ENCODE measurements at regions not wholly inside any gene's neighbourhood (a gene's known extent, or its start where the extent isn't known, plus 50 kb on each side); places are given as distances from the start of the nearest gene placed in this dataset.

DNA sequence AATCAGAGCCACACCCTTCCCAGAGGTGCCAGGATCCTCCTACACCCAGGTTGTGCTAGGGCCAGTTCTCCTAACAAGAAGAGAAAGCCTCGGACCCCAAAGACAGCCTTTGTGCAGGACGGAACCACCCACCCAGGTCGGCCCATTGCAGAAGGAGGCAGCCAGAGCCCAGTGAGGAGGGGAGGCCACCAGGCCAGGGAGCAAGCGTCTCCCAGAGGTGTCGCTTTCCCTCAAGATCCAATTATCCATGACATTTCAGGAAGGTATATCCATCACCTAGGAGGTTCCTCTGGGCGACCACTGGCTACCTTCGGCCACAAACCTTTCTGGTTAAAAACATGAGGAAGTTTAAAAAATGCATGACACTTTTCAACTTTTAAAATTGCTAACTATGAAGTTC lies 87.4 kb upstream of the THBS2 start:
- DNase-seq (ENCODE audit: low read depth in 2 of 3, low spot score in 2 of 3) = no peak

DNA sequence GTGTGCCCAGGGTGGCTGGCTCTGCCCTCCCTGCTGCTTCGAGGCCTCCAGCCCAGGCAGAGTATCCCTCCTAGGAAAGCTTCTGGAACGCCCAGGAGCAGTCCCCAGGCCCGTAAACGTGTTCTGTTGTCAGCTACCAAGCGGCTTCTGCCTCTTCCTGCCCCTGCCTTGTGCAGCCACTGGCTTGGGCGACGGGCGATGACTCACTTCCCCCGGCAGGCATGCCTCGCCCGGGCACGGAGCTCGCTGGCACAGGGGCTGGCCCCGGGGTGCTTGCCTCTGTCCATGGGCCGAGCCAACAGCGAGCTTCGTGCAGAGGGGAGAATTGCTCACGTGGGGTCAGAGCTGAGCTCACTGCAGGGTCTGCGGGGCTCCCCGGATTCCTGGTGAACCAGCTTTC lies 86.7 kb upstream of the THBS2 start:
- no peak for DNase-seq (ENCODE audit: low read depth in 2 of 3, low spot score in 2 of 3)

- no peak for DNase-seq (ENCODE audit: low read depth in 2 of 3, low spot score in 2 of 3)
Observed at GRCh38 chr6:169339731-169340309, 86.2 kb upstream of the THBS2 start.

- DNase-seq (ENCODE audit: low read depth in 2 of 3, low spot score in 2 of 3) = no peak
Observed at GRCh38 chr6:169339025-169339424, 85.4 kb upstream of the THBS2 start.

GRCh38 chr6:169337886-169338445 lies 84.3 kb upstream of the THBS2 start:
- DNase-seq (ENCODE audit: low read depth in 2 of 3, low spot score in 2 of 3) = no peak

GRCh38 chr6:169335301-169335700 lies 81.7 kb upstream of the THBS2 start:
- DNase-seq (ENCODE audit: low read depth in 2 of 3, low spot score in 2 of 3) = no peak

DNA sequence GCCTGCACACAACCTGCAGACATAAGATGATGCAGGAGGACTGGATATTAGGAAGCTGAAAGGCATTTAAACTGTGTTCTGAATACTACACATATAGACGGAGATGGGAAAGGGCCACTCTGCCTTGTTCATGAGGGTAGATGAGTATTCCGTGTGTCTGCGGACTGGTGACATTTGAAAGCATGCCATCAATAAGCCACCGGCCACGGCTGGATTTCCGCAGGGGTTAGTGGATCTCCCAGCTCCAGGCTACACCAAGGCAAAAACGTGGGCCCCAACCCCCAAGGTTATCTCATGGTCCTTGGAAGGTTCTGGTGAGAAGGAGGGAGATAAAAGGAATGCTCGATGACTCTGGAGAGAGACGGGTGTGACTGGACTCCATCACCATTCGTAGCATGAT lies 78.6 kb upstream of the THBS2 start:
- no peak for DNase-seq (ENCODE audit: low read depth in 2 of 3, low spot score in 2 of 3)

DNA sequence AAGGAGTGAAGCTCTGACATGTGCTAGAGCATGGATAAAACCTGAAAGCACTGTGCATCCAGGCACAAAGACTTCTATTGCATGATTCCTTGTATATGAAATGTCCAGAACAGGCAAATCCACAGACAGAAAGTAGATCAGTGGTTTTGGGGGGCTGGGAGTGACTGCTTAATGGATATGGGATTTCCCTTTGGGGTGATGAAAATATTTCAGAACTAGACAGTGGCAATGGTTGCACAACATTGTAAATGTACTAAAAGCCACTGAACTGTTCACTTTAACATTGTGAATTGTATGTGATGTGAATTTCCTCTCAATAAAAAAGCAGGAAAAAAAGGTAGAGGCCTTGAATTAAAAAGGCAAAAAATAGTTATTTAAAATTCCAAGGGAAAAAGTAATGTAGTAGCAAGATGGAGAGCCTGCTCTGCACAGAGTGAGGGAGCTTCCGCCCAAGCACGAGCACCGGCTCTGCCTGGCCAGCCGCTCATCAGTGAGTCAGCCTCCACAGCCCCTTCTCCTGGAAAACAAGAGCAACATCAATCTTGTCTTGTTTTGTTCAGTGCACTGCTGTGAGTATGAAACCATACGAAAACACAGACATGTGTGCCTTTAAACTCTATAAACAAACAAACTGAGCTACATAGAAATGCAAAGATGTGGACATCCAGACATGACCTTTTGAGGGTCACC lies 74.6 kb upstream of the THBS2 start:
- no peak for DNase-seq (ENCODE audit: low read depth in 2 of 3, low spot score in 2 of 3)

GRCh38 chr6:169326067-169326799 lies 72.6 kb upstream of the THBS2 start:
- DNase-seq (ENCODE audit: low read depth in 2 of 3, low spot score in 2 of 3) = peak in 1 of 3 donors; percentile 1

- DNase-seq (ENCODE audit: low read depth in 2 of 3, low spot score in 2 of 3) = no peak
Observed at GRCh38 chr6:169324656-169325459, 71.2 kb upstream of the THBS2 start.

DNA sequence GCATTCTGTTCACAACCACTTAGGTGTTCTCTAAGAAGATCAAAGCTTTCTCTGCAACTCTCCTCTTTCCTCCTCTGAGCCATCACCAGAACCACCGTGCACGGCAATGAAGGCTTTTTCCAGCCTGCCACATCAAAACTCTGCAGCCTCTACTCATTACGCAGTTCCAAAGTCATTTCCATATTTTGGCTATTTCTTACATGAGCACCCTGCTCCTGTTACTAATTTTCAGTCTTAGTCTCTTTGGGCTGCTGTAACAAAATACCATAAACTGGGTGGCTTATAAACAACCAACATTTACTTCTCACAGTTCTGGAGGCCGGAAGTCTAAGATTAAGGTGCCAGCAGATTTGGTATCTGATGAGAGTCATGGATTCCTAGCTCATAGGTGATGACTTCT lies 70.4 kb upstream of the THBS2 start:
- no peak for DNase-seq (ENCODE audit: low read depth in 2 of 3, low spot score in 2 of 3)

DNA sequence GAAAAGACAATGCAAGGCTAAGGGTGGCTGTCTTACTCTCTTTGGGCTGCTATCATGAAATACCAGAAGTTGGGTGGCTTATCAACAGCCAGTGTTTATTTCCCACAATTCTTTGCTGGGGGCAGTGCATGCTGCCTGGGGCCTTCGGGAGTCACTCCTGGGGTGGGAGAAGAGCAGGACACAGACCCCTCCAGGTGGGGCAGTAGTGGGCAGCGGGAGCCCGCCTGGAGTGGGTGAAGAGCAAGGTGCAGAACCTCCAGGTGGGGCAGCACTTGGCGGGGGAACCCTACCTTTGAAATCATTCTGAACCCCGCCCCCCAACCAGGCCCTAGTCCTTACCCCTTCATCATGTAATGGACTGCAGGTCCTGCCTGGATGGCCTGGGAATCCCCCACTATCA lies 69.6 kb upstream of the THBS2 start:
- DNase-seq (ENCODE audit: low read depth in 2 of 3, low spot score in 2 of 3) = no peak

GRCh38 chr6:169321546-169321945 lies 67.9 kb upstream of the THBS2 start:
- DNase-seq (ENCODE audit: low read depth in 2 of 3, low spot score in 2 of 3) = no peak

- no peak for DNase-seq (ENCODE audit: low read depth in 2 of 3, low spot score in 2 of 3)
Observed at GRCh38 chr6:169320013-169320412, 66.4 kb upstream of the THBS2 start.

DNA sequence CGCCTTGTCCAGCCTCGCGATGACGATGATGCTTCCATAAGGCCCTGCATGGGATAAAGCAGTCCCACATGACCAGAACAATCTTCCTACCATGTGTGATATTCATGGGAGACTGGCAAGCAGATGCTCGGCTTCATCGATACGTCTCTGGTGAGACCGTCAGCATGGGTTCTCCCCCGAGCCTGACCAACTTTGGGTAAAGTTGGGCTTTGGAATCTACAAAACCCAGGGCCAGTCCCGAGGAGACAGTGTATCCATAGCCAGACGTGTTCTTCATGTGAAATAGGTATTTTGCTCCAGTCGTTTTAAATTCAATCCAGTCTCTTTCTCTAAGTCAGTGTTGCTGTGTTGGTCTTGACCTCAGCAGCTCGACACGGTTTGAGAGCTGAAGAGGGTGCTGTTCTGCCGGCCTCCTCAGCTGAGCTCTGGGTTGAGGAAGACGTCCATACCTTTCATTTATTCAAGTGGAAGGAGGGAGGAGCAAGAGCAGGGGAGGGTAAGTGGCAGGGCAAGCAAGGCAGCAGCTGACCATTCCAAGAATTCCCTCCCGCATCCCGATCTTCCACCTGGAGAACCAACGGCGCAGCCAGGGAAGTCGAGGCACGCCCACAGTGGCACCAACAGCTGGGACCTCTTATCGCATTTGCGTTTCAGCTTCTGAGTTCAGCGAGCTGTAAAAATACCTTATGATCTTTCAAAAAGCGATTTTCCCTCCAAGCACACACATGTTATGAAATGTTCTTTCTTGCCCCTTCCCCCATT lies 64.0 kb upstream of the THBS2 start:
- DNase-seq (ENCODE audit: low read depth in 2 of 3, low spot score in 2 of 3) = no peak

- no peak for DNase-seq (ENCODE audit: low read depth in 2 of 3, low spot score in 2 of 3)
Observed at GRCh38 chr6:169316651-169317050, 63.0 kb upstream of the THBS2 start.

GRCh38 chr6:169315830-169316614 lies 62.4 kb upstream of the THBS2 start:
- no peak for DNase-seq (ENCODE audit: low read depth in 2 of 3, low spot score in 2 of 3)

GRCh38 chr6:169313347-169314010 lies 59.8 kb upstream of the THBS2 start:
- DNase-seq (ENCODE audit: low read depth in 2 of 3, low spot score in 2 of 3) = no peak

Data from hematopoietic multipotent progenitor cell (in vitro differentiated cells).